CD14-positive monocyte (primary cell): ENCODE measurements at regions not wholly inside any gene's neighbourhood (a gene's known extent, or its start where the extent isn't known, plus 50 kb on each side); places are given as distances from the start of the nearest gene placed in this dataset.

Experiments
- DNase-seq, 3 donors: peaks; one replicate each; pipeline ENCODE4 v3.0.0-alpha.2; 2011 to 2022
- H2AFZ ChIP-seq: 2 replicates; pipeline ENCODE4 v1.6.0; 2012; ENCODE audit warnings: mild to moderate bottlenecking, low read depth, low read length, inconsistent platforms; ENCODE audit not compliant: insufficient read depth, poor library complexity, severe bottlenecking
- H3K27ac ChIP-seq, 2 donors: 1 replicate in 1 of 2; 2 replicates in 1 of 2; pipeline ENCODE4 v1.5.1; 2012 to 2013; ENCODE audit warnings: low read length in 2 of 2, control low read depth in 1 of 2, inconsistent platforms in 1 of 2, low read depth in 1 of 2, mild to moderate bottlenecking in 1 of 2
- H3K27me3 ChIP-seq, 2 donors: one replicate each; pipeline versions ENCODE4 v1.6.0 to v1.6.1; 2011 to 2013; ENCODE audit warnings: low read length in 2 of 2; ENCODE audit not compliant: control insufficient read depth in 2 of 2, insufficient read depth in 2 of 2
- H3K36me3 ChIP-seq, 2 donors: replicated peaks in 1 of 2; 1 replicate in 1 of 2; 2 replicates in 1 of 2; pipeline versions ENCODE4 v1.5.1 to v1.6.1; 2012 to 2013; ENCODE audit warnings: low read length in 2 of 2, control low read depth in 1 of 2, inconsistent platforms in 1 of 2, mild to moderate bottlenecking in 1 of 2; ENCODE audit not compliant: insufficient read depth in 2 of 2, control insufficient read depth in 1 of 2
- H3K4me1 ChIP-seq, 2 donors: 1 replicate in 1 of 2; 2 replicates in 1 of 2; pipeline versions ENCODE4 v1.5.1 to v1.6.1; 2012 to 2013; ENCODE audit warnings: low read length in 2 of 2, control low read depth in 1 of 2, inconsistent platforms in 1 of 2, mild to moderate bottlenecking in 1 of 2, moderate library complexity in 1 of 2; ENCODE audit not compliant: insufficient read depth in 2 of 2, control insufficient read depth in 1 of 2
- H3K4me2 ChIP-seq: replicated peaks from 2 replicates; pipeline ENCODE3; 2012; ENCODE audit warnings: low read length, moderate library complexity, mild to moderate bottlenecking; ENCODE audit not compliant: poor library complexity, severe bottlenecking; ENCODE audit errors: extremely low read depth
- H3K4me3 ChIP-seq, 3 experiments: fragments of 200-600 bp in 1 of 3; sonication (generic) in 1 of 3; replicated peaks in 1 of 3; 1 replicate in 2 of 3; 2 replicates in 1 of 3; pipeline ENCODE4 v1.5.1; 2011 to 2013; ENCODE audit warnings: low read length in 3 of 3, mild to moderate bottlenecking in 3 of 3, control low read depth in 2 of 3, low read depth in 2 of 3, inconsistent platforms in 1 of 3, moderate library complexity in 1 of 3
- H3K79me2 ChIP-seq: 2 replicates; pipeline ENCODE4 v1.6.0; 2012; ENCODE audit warnings: mild to moderate bottlenecking, control low read depth, inconsistent platforms, low read length, moderate library complexity; ENCODE audit not compliant: insufficient read depth
- H3K9ac ChIP-seq: 2 replicates; pipeline ENCODE4 v1.6.0; 2017; ENCODE audit warnings: low read length, mild to moderate bottlenecking; ENCODE audit not compliant: insufficient read depth, poor library complexity, severe bottlenecking
- H3K9me3 ChIP-seq, 2 donors: replicated peaks in 1 of 2; 1 replicate in 1 of 2; 2 replicates in 1 of 2; pipeline versions ENCODE4 v1.5.1 to v1.6.1; 2012 to 2013; ENCODE audit warnings: low read length in 2 of 2, control low read depth in 1 of 2; ENCODE audit not compliant: control insufficient read depth in 1 of 2, insufficient read depth in 1 of 2
- H4K20me1 ChIP-seq: 2 replicates; pipeline ENCODE4 v1.6.0; 2012; ENCODE audit warnings: mild to moderate bottlenecking, low read length, control low read depth, moderate library complexity; ENCODE audit not compliant: insufficient read depth
- H3K27ac Mint-ChIP-seq, 7 donors: one replicate each; pipeline ENCODE4 v1.8.0; 2020; ENCODE audit warnings: mild to moderate bottlenecking in 7 of 7, mixed read lengths in 7 of 7, moderate library complexity in 6 of 7, inconsistent platforms in 2 of 7
- H3K27me3 Mint-ChIP-seq, 3 donors: one replicate each; pipeline ENCODE4 v1.8.0; 2021 to 2022; ENCODE audit warnings: low read depth in 3 of 3, mild to moderate bottlenecking in 3 of 3, mixed read lengths in 3 of 3, moderate library complexity in 3 of 3, inconsistent platforms in 1 of 3
- H3K36me3 Mint-ChIP-seq, 2 donors: one replicate each; pipeline ENCODE4 v1.8.0; 2020; ENCODE audit warnings: mixed read lengths in 2 of 2, inconsistent platforms in 1 of 2, mild to moderate bottlenecking in 1 of 2
- H3K4me1 Mint-ChIP-seq: one replicate; pipeline ENCODE4 v1.8.0; 2020; ENCODE audit warnings: mild to moderate bottlenecking, mixed read lengths
- H3K4me3 Mint-ChIP-seq, 2 donors: one replicate each; pipeline ENCODE4 v1.8.0; 2020; ENCODE audit warnings: mild to moderate bottlenecking in 2 of 2, mixed read lengths in 2 of 2, moderate library complexity in 1 of 2
- H3K9me3 Mint-ChIP-seq, 7 donors: one replicate each; pipeline ENCODE4 v1.8.0; 2020 to 2022; ENCODE audit warnings: mixed read lengths in 7 of 7, mild to moderate bottlenecking in 6 of 7, moderate library complexity in 6 of 7, inconsistent platforms in 2 of 7
- WGBS: methylation state at CpG from one replicate; pipeline ENCODE4 v1.1.5; 2013; ENCODE audit warnings: missing lambda C conversion rate; ENCODE audit not compliant: insufficient coverage; 5-methylcytosine and 5-hydroxymethylcytosine counted together
- intact Hi-C, 2 donors: fragments of 100-400 bp; cut with micrococcal nuclease; formaldehyde crosslinking; loops; one replicate each; pipeline versions ENCODE4 v1.15.0 to v1.15.1; 2023
- TF ChIP-seq, protein P1 (sequence below): fragments of 200-600 bp; IDR thresholded peaks from one replicate; pipeline ENCODE4 v1.8.0; 2022; ENCODE audit warnings: antibody characterized with exemption, mild to moderate bottlenecking

DNA sequence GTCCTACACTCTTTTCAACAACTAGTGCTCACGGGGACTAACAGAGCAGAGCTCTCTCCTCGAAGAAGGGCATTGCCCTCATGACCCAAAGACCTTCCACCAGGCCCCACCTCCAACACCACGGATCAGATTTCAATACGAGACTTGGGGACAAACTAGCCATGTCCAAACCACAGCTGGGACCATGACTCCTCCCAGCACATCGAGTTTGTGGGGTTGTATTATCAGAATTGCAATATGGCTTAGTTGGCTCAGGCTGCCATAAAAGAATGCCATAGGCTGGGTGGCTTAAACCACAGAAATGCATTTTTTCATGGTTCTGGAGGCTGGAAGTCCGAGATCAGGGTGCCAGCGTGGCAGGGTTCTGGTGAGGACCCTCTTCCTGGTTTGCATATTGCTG, 189.7 kb upstream of the PMEPA1 start:
- Histone ChIP-seq H3K4me3 (no peak overlapping the region), H3K9me3 (no peaks in the 10 kb centered on the region), H3K4me2 (no peak overlapping the region), H2AFZ (no peak overlapping the region), H3K27me3 (no peaks in the 10 kb centered on the region), H3K79me2 (no peaks in the 10 kb centered on the region), H3K9ac (no peak overlapping the region), H4K20me1 (no peaks in the 10 kb centered on the region), H3K4me1 (peaks cover 6 to 7% of the 10 kb centered on the region in 2 donors), H3K27ac (no peak overlapping the region), H3K36me3 (no peaks in the 10 kb centered on the region)
- TF ChIP-seq, protein P1, sequence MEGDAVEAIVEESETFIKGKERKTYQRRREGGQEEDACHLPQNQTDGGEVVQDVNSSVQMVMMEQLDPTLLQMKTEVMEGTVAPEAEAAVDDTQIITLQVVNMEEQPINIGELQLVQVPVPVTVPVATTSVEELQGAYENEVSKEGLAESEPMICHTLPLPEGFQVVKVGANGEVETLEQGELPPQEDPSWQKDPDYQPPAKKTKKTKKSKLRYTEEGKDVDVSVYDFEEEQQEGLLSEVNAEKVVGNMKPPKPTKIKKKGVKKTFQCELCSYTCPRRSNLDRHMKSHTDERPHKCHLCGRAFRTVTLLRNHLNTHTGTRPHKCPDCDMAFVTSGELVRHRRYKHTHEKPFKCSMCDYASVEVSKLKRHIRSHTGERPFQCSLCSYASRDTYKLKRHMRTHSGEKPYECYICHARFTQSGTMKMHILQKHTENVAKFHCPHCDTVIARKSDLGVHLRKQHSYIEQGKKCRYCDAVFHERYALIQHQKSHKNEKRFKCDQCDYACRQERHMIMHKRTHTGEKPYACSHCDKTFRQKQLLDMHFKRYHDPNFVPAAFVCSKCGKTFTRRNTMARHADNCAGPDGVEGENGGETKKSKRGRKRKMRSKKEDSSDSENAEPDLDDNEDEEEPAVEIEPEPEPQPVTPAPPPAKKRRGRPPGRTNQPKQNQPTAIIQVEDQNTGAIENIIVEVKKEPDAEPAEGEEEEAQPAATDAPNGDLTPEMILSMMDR, result no peak
- 90% methylated on average over 5 of the region's 7 CpGs for WGBS
- DNase-seq, result no peak
- Mint-ChIP-seq H3K4me1 (peaks cover 15% of the 10 kb centered on the region), H3K4me3 (no peak overlapping the region), H3K36me3 (no peaks in the 10 kb centered on the region), H3K9me3 (peaks cover 0 to 3% (median 0%) of the 10 kb centered on the region in 7 donors), H3K27me3 (peaks cover 18 to 35% (median 20%) of the 10 kb centered on the region in 3 donors), H3K27ac (no peak overlapping the region)
- intact Hi-C loops, result no loop called here

DNA sequence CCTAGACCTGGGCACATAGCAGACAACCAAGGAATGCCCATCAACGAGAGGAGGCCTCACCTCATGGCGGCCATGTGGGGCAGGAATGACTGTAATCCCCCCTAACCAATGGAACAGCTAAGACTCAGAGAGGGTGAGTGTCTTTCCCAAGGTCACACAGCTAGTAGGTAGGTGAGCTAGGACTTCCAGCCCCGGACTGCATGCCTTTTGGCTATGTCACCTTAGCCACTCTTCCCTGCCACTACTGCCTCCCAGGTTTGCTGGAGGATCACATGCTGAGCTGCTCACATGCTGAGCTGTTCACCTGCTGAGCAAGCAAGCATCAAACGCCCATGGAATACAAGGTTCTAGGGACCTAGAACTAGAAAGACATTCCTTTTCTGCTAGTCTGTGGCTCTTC, 188.5 kb upstream of the PMEPA1 start:
- Histone ChIP-seq H3K4me1 (no peaks in the 10 kb centered on the region), H3K79me2 (no peaks in the 10 kb centered on the region), H3K27me3 (no peaks in the 10 kb centered on the region), H3K4me2 (no peak overlapping the region), H4K20me1 (no peaks in the 10 kb centered on the region), H2AFZ (no peak overlapping the region), H3K9me3 (no peaks in the 10 kb centered on the region), H3K36me3 (no peaks in the 10 kb centered on the region), H3K27ac (no peak overlapping the region), H3K4me3 (no peak overlapping the region), H3K9ac (no peak overlapping the region)
- WGBS, result 78% methylated on average over 2 of the region's 4 CpGs
- TF ChIP-seq, protein P1, result no peak
- Mint-ChIP-seq H3K9me3 (peaks cover 0 to 7% (median 2%) of the 10 kb centered on the region in 7 donors), H3K36me3 (no peaks in the 10 kb centered on the region), H3K4me1 (peaks cover 5% of the 10 kb centered on the region), H3K27me3 (peaks cover 19 to 33% (median 22%) of the 10 kb centered on the region in 3 donors), H3K4me3 (no peak overlapping the region), H3K27ac (no peak overlapping the region)
- intact Hi-C loops, result no loop called here
- DNase-seq, result no peak
